Progenitor cell of endocrine pancreas (in vitro differentiated cells): ENCODE measurements at regions not wholly inside any gene's neighbourhood (a gene's known extent, or its start where the extent isn't known, plus 50 kb on each side); places are given as distances from the start of the nearest gene placed in this dataset.
"Not testable (repeated sequence)": the region's sequence is repeated elsewhere in the genome, so short reads cannot be mapped to it uniquely, and the experiment has no call there.

Experiments
- DNase-seq: peaks from one replicate; pipeline ENCODE4 v3.0.0; 2021; ENCODE audit warnings: low spot score; ENCODE audit not compliant: unreplicated experiment
- H3K27ac Mint-ChIP-seq: 2 replicates; pipeline ENCODE4 v1.8.0; 2021; ENCODE audit warnings: mild to moderate bottlenecking, moderate library complexity, mixed read lengths
- H3K27me3 Mint-ChIP-seq: 2 replicates; pipeline ENCODE4 v1.8.0; 2021; ENCODE audit warnings: mixed read lengths
- H3K36me3 Mint-ChIP-seq: 2 replicates; pipeline ENCODE4 v1.8.0; 2022; ENCODE audit warnings: mixed read lengths; ENCODE audit not compliant: insufficient read depth
- H3K4me1 Mint-ChIP-seq: 2 replicates; pipeline ENCODE4 v1.8.0; 2021; ENCODE audit warnings: low read depth, mixed read lengths
- H3K4me3 Mint-ChIP-seq: 2 replicates; pipeline ENCODE4 v1.8.0; 2021; ENCODE audit warnings: low read depth, mild to moderate bottlenecking, moderate library complexity, mixed read lengths
- H3K9me3 Mint-ChIP-seq: 2 replicates; pipeline ENCODE4 v1.8.0; 2021; ENCODE audit warnings: low read depth, mixed read lengths
- CTCF ChIP-seq: fragments of 200-600 bp; sonication (generic); IDR thresholded peaks from one replicate; pipeline ENCODE4 v1.5.0; 2021; ENCODE audit warnings: antibody characterized with exemption, mild to moderate bottlenecking; ENCODE audit not compliant: unreplicated experiment

GRCh38 chr22:22193923-22194322 lies 50.7 kb upstream of the VPREB1 start:
- no peak for DNase-seq
- no peaks in the 10 kb centered on the region for H3K36me3 Mint-ChIP-seq
- no peak for TF ChIP-seq CTCF
- peaks cover 3% of the 10 kb centered on the region for H3K9me3 Mint-ChIP-seq
- no peaks in the 10 kb centered on the region for H3K4me1 Mint-ChIP-seq
- H3K27ac Mint-ChIP-seq: no peak overlapping the region
- peaks cover 80% of the 10 kb centered on the region for H3K27me3 Mint-ChIP-seq
- no peak overlapping the region for H3K4me3 Mint-ChIP-seq

GRCh38 chr22:22193462-22193861 lies 51.1 kb upstream of the VPREB1 start:
- H3K36me3 Mint-ChIP-seq, H3K4me1 Mint-ChIP-seq, H3K9me3 Mint-ChIP-seq, H3K4me3 Mint-ChIP-seq, H3K27ac Mint-ChIP-seq, DNase-seq: not testable (repeated sequence)
- peaks cover 76% of the 10 kb centered on the region for H3K27me3 Mint-ChIP-seq

GRCh38 chr22:22193006-22193405 lies 51.6 kb upstream of the VPREB1 start:
- not testable (repeated sequence) for H3K4me1 Mint-ChIP-seq, H3K27ac Mint-ChIP-seq, DNase-seq, H3K9me3 Mint-ChIP-seq, H3K36me3 Mint-ChIP-seq, H3K4me3 Mint-ChIP-seq
- H3K27me3 Mint-ChIP-seq: peaks cover 72% of the 10 kb centered on the region

GRCh38 chr22:22189796-22190195 lies 54.8 kb upstream of the VPREB1 start:
- H3K4me3 Mint-ChIP-seq, H3K4me1 Mint-ChIP-seq, H3K36me3 Mint-ChIP-seq, DNase-seq, H3K27ac Mint-ChIP-seq, H3K9me3 Mint-ChIP-seq: not testable (repeated sequence)
- peaks cover 63% of the 10 kb centered on the region for H3K27me3 Mint-ChIP-seq

GRCh38 chr22:22187863-22188262 lies 56.7 kb upstream of the VPREB1 start:
- not testable (repeated sequence) for H3K4me3 Mint-ChIP-seq, H3K9me3 Mint-ChIP-seq
- H3K27me3 Mint-ChIP-seq: peaks cover 67% of the 10 kb centered on the region

GRCh38 chr22:22187299-22187698 lies 57.3 kb upstream of the VPREB1 start:
- H3K4me1 Mint-ChIP-seq: peaks cover 2% of the 10 kb centered on the region
- H3K27ac Mint-ChIP-seq: no peak overlapping the region
- peaks cover 2% of the 10 kb centered on the region for H3K36me3 Mint-ChIP-seq
- no peak overlapping the region for H3K4me3 Mint-ChIP-seq
- peaks cover 7% of the 10 kb centered on the region for H3K9me3 Mint-ChIP-seq
- H3K27me3 Mint-ChIP-seq: peaks cover 64% of the 10 kb centered on the region
- TF ChIP-seq CTCF: no peak
- DNase-seq: no peak

More at GRCh38 chr22:22187863-22188262, 56.7 kb upstream of the VPREB1 start:
- not testable (repeated sequence) for H3K27ac Mint-ChIP-seq, DNase-seq, H3K36me3 Mint-ChIP-seq, H3K4me1 Mint-ChIP-seq

- DNase-seq: no peak
- no peak overlapping the region for H3K4me3 Mint-ChIP-seq
- H3K4me1 Mint-ChIP-seq: peaks cover 10% of the 10 kb centered on the region
- no peak overlapping the region for H3K27ac Mint-ChIP-seq
- TF ChIP-seq CTCF: no peak
- peaks cover 7% of the 10 kb centered on the region for H3K9me3 Mint-ChIP-seq
- H3K27me3 Mint-ChIP-seq: peaks cover 54% of the 10 kb centered on the region
- peaks cover 2% of the 10 kb centered on the region for H3K36me3 Mint-ChIP-seq
Measured at GRCh38 chr22:22185844-22186499, 58.6 kb upstream of the VPREB1 start.
